ENCODE measurements at regions not wholly inside any gene's neighbourhood (a gene's known extent, or its start where the extent isn't known, plus 50 kb on each side); places are given as distances from the start of the nearest gene placed in this dataset.
A peak's percentile ranks its signal among the peaks of the same experiment; 100 is the strongest.

DNA sequence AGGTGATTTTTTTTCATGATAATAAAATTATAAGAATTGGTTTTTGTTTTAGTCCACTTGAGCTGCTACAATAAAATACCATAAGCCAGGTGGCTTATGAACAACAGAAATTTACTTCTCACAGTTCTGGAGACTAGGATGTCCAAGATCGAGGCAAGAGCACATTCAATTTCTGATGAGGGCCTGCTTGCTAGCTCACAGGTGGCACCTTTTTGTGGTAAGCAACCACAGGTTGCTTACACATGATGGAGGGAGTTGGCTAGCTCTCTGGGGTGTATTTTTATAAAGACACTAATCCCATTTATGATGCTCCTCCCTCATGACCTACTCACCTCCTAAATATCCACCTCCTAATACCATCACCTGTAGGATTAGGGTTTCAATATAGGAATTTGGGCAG lies 1248.5 kb upstream of the TENM3 start:
- no peak for DNase-seq (ENCODE audit: low spot score)

- DNase-seq (ENCODE audit: low spot score): no peak
Measured at GRCh38 chr4:180999217-180999616, 1244.0 kb upstream of the TENM3 start.

GRCh38 chr4:181004056-181004455 lies 1239.1 kb upstream of the TENM3 start:
- no peak for DNase-seq (ENCODE audit: low spot score)

DNA sequence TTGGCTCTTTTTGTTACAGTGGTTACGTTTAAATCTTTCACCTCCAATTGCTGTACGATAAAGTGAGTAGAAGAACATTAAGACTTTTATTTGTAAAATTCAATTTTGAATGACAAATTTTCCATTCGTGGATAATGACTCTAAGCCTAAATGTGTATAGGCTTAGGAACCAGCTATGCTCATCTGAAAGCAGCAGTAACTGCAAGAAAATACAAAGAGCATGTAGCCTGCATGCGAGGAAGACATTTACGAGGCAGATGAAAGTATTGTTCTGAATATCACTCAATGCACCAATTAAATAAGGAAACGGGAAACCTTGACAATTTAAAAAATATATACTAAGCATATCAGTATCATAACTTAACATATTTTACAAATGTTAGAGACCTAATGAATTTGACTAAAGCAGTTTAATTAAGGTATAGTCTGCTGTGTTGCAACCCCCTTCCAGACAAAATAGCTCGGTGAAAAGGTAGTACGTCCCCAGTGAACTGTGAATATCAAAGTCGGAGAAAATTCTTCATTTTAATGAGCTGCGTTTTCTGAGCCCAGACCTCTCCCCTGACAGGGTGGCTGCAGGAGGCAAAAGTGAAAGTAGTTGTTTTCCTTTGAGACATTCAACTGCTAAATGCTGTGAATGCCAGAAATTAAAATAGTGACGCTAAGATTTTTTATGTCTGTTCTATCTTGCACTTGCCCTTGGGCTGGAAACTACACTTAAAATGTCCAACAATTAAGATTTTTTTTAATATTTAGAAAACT lies 1236.5 kb upstream of the TENM3 start:
- DNase-seq (ENCODE audit: low spot score): no peak

DNA sequence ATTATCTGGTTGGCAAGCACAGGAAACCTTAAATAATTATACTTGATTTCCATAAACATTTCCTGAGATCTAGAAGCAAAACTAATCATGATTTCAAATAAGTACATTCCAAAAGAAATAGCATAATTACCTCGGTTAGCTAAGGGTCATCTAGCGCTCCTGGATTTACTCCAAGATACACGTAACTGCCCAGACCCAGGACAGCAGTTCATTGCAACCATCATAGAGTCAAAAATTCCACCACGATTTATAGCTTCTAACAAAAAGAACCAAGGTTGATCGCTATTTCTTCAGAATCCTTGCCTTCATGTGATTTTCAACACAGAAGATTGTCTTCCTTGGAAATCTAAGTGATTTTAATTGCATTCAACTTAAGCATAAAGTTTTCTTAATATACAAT lies 1235.5 kb upstream of the TENM3 start:
- peak; percentile 15 for DNase-seq (ENCODE audit: low spot score)

DNA sequence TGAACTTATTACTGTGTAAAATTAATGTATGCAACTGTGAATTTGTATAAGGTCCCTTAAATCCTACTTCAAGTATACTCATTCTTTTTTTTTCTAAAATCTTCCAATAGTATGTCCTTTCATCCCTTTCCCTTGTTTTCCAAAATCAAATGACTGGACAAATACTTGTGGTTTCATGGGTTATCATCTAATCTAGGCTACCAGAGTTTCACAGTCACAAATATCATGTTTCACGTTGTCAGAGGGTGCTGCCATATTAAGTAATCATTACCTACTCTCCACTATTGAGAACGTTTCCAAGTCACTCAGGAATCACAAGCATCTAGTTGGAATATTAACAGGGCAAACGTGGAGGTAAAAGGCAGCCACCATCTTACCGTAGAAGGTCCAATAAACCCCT lies 1235.0 kb upstream of the TENM3 start:
- peak; percentile 53 for DNase-seq (ENCODE audit: low spot score)

GRCh38 chr4:181013162-181013561 lies 1230.0 kb upstream of the TENM3 start:
- no peak for DNase-seq (ENCODE audit: low spot score)

- DNase-seq (ENCODE audit: low spot score): peak; percentile 21
Measured at GRCh38 chr4:181017038-181017437, 1226.2 kb upstream of the TENM3 start.

- no peak for DNase-seq (ENCODE audit: low spot score)
Measured at GRCh38 chr4:181018472-181018871, 1224.7 kb upstream of the TENM3 start.

DNA sequence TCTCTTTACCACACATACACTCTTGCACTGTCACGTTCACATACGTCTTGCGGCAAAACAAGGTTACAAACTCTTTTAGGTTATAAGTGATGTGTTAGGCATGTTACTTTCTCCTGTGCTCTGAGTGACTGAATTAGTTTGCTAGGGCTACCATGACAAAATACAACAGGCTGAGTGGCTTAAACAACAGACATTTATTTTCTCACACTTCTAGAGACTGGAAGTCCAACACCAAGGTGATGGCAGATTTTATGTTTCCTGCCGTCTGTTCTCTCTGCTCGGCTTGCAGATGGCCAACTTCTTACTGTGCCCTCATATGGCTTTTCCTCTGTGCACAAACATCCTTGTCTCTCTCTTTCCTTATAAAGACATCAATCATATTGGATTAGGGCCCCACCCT lies 1224.3 kb upstream of the TENM3 start:
- DNase-seq (ENCODE audit: low spot score): no peak

DNA sequence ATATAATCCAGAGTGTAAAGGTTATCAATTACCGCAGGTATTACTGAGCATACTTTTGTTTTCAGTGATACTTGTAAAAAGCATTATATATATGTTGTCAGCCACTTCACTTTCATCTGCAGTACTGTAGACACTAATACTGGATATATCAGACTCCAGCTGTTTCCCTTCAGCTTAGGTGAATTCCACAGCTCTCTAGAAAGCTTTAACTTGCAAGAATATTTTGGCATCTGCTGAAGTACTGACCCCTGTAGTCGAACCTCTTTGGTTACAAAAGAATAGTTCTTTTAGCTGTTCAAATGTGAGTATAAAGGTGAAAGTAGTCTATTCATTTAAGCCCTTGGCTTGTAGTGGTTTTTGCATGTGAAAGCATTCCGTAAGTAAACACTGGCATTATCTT lies 1222.7 kb upstream of the TENM3 start:
- DNase-seq (ENCODE audit: low spot score): no peak

GRCh38 chr4:181021213-181021612 lies 1222.0 kb upstream of the TENM3 start:
- no peak for DNase-seq (ENCODE audit: low spot score)

GRCh38 chr4:181030135-181030921 lies 1212.9 kb upstream of the TENM3 start:
- peak; percentile 13 for DNase-seq (ENCODE audit: low spot score)

DNA sequence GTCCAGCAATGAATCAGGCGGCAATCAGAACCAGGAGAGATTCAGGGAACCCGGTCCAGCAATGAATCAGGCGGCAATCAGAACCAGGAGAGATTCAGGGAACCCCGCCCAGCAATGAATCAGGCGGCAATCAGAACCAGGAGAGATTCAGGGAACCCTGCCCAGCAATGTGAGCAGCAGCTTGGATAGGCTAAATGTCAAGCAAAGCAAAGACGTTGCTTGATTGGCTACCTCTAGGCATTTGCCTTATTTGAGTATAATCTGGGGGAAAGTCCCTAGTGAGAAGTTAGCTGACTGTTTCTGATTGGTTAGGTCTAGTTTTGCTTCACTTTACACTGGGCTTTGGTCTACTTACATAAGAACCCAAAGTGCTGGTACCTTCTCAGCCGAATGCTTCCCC lies 1212.2 kb upstream of the TENM3 start:
- peak; percentile 14 for DNase-seq (ENCODE audit: low spot score)

DNA sequence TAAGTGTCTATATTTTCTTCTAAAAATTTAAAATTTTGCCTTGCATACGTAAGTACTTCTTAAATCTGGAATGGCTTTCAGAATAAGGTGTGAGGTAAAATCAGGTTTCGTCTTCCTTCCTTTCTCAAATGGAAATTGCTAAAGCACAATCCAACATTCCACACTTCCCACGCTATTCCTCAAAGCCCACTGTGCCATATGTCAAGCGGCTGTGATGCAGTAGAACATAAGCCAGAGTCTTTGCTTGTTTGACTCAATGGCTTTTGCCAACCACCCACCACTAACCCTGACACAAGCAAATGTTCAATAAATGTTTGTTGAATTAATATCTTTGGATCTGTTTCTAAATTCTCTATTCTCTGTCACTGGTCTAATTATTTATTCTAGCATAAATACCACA lies 1199.7 kb upstream of the TENM3 start:
- no peak for DNase-seq (ENCODE audit: low spot score)

DNA sequence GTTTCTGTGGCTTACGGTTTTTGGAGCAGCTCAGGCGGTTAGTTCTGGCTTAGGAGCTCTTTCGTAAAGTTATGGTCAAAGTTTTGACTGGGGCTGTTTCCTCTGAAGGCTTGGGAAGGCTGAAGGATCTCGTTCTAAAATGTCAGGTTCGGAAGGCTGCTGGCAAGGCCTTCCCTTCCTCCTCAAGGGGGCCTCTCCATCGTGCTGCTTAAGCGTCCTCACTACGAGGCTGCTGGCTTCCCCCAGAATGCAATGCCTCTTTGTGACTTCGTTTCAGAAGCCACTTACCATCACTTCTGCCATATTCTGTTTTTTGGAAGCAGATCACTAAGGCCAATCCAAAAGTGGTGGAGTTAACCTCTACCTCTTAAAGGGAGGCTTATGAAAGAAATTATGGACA lies 1196.4 kb upstream of the TENM3 start:
- DNase-seq (ENCODE audit: low spot score): no peak

DNA sequence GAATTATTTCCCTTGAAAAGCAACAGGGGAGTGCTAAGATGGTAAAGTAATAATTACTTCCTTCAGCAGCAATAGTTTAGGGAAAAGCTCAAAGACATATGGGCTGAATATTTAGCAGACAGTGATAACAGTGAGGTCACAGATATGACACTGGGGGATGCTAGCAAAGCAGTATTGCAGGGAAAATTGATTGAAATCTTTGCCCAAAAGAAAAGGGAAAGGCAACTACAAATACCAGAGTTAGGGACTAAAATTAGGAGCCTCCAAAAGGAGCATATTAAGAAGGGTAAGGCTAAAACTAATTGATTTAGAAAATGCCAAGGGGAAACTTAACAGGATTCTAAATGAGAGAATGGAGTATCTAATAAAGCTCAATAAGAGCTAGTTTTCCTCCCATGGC lies 1191.3 kb upstream of the TENM3 start:
- DNase-seq (ENCODE audit: low spot score): no peak

- DNase-seq (ENCODE audit: low spot score): no peak
Measured at GRCh38 chr4:181061787-181062186, 1181.4 kb upstream of the TENM3 start.

- no peak for DNase-seq (ENCODE audit: low spot score)
Measured at GRCh38 chr4:181063212-181063611, 1180.0 kb upstream of the TENM3 start.

DNA sequence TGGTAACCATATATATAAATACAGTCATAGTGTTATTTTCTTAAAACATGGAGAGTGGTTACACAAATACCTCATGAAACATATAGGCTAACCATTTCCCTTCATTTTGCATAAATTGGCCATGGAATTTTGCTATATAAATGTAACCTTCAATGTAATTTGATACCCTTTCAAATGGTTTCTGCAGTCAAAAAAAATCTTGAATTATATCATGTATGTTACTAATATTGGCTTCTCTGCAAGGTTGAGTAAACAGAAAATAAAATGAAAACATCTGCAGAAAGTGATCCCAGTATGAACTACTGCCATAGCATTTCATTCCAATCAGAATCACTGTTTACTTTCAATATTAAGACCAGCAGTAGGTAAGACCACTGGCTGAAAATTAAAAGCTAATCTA lies 1165.9 kb upstream of the TENM3 start:
- DNase-seq (ENCODE audit: low spot score): no peak

DNA sequence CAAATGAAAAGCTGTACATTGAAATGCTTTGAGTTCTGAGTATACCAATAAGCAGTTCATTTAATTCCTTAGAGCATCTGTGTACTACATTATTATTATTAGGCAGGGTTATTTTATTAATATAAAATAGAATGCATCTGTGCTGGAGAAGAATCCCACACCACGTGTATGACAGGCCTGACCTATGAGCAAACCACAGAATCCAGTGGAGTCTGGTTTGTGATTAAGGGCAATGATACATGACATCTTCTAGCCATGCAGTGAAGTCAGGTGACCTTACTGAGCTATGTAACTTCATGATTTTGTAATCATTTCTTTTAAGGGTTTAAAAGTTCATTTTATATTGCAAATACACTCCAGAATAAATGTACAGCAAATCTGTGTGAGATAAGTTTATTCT lies 1165.0 kb upstream of the TENM3 start:
- no peak for DNase-seq (ENCODE audit: low spot score)

GRCh38 chr4:181083757-181084361 lies 1159.3 kb upstream of the TENM3 start:
- DNase-seq (ENCODE audit: low spot score): no peak

- no peak for DNase-seq (ENCODE audit: low spot score)
Measured at GRCh38 chr4:181085557-181085956, 1157.6 kb upstream of the TENM3 start.
